Stimulated activated CD8-positive, alpha-beta memory T cell treated with anti-CD3 and anti-CD28 coated beads, Interleukin-15, amount 100 ng/mL, for 4 hours (primary cell): ENCODE measurements at regions not wholly inside any gene's neighbourhood (a gene's known extent, or its start where the extent isn't known, plus 50 kb on each side); places are given as distances from the start of the nearest gene placed in this dataset.
"Not testable (repeated sequence)": the region's sequence is repeated elsewhere in the genome, so short reads cannot be mapped to it uniquely, and the experiment has no call there.

Experiments
- DNase-seq, 2 donors: peaks; one replicate each; pipeline ENCODE4 v3.0.0-alpha.2; 2020; ENCODE audit warnings: low read depth in 2 of 2

DNA sequence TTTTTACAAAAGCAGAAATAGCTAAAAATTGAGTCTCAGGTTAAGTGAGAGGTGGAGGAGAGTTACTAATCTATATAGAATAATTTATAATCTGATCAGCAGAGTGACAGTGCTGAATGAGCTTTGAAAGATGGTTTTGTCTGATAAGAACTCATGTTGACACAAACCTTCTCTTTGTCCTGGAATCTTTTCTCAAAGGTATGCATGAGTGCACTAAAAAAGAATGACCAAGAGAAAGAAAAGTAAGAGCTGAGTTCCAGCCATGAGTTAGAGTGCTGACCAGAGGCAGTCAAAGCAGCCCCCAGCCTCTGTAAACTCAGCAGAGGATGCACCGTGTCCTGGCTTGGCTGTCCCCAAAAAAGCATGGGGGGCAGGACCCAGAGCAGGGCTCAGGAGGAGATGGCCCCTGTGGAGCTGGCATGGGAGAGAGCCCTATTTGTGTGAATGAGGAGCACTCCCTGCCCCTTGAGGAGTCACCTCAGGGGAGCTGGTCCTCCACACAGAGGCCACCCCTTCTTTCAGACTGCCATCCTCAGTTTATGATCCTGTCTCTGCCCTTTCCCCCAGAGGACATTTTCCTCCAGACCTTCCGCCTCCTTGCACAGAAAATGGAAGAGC, 129.8 kb downstream of the SEC23A start:
- no peak for DNase-seq

DNA sequence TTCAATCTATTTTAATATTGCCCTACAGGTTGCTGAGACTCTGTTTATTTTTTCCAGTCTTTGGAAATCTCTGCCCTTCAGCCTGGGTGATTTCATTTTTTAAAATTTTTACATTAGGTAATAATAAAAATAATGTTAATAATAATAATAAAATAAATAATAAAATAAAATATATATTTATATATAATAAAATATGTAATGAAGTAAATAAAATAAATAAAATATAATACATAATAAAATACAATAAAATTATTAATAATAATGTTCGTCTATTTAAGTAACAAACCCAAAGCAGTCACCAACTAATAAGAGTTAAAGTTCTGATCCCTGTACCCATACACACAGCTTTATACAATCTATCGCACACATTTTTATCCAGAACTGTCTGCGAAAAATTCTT, 130.5 kb downstream of the SEC23A start:
- DNase-seq, result no peak

GRCh38 chr14:38971258-38971921, 131.6 kb downstream of the SEC23A start:
- no peak for DNase-seq

DNA sequence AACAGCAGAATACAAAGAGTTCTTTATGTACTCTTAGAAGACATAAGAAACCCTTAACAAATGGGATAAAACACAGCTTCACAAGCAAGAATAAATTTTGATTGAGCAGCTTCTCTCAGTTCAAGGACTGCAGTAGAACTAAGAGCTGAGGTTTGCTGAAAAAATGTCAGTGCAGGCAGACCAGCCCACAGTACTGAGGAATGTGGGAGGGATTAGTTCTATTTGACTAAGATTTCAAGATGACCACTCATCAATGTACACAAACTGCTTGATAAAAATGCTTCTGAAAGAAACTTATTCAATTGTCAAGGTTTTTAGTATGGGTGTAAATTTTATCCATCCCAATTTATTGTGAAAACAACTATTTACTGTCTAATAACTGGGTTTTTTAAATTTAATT, 138.4 kb downstream of the SEC23A start:
- DNase-seq, result no peak

- DNase-seq, result no peak
These were observed 142.0 kb downstream of the SEC23A start for GRCh38 chr14:38960946-38961531.

- DNase-seq, result no peak
These were observed 144.0 kb downstream of the SEC23A start for GRCh38 chr14:38959021-38959420.

- DNase-seq, result no peak
These were observed 144.4 kb downstream of the SEC23A start for GRCh38 chr14:38958589-38958988.

GRCh38 chr14:38951451-38951850, 151.6 kb downstream of the SEC23A start:
- DNase-seq, result no peak

- no peak for DNase-seq
These were observed 152.4 kb downstream of the SEC23A start for GRCh38 chr14:38950676-38951075.

- DNase-seq, result no peak
These were observed 154.5 kb downstream of the SEC23A start for GRCh38 chr14:38948576-38948975.

DNA sequence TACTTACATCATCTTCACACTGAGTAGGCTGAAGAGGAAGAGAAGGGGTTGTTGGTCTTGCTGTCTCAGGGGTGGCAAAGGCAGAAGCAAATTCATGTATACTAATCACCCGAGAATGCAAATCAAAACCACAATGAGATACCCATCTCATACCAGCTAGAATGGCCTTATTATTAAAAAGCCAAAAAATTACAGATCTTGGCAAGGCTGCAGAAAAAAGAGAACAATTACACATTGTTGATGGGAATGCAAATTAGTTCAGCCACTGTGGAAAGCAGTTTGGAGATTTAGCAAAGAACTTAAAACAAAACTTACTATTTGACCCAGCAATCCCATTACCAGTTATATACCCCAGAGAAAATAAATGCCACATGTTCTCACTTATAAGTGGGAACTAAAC, 154.9 kb downstream of the SEC23A start:
- DNase-seq, result no peak

DNA sequence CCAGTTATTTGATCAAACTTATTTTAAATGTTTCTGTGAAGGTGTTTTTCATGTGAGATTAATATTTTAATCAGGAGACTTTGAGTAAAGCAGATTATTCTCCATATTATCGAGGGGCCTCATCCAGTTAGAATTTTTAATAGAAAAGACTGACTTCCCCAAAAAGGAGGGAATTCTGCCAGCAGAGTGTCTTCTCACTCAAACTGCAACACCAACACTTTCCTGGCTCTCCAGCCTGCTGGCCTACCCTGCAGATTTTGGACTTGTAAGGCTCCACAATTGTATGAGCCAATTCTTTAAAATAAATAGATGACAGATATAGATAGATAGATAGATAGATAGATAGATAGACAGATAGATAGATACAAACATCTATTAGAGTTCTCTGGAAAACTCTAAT, 155.7 kb downstream of the SEC23A start:
- DNase-seq, result no peak

- DNase-seq, result no peak
These were observed 158.3 kb downstream of the SEC23A start for GRCh38 chr14:38944691-38945090.

GRCh38 chr14:38941488-38941887, 161.5 kb downstream of the SEC23A start:
- DNase-seq, result no peak

DNA sequence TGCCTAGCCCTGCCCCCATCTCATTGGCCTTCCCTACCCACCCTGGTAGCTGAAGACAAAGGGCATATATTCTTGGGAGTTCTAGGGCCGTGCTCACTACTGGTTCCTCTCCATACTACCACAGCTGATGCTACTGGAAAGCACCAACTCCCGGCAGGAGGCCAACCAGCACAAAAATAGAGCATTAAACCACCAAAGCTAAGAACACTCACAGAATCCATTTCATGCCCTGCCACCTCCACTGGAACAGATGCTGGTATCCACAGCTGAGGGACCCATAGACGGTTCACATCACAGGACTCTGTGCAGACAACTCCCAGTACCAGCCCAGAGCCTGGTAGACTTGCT, 170.4 kb downstream of the SEC23A start:
- not testable (repeated sequence) for DNase-seq

GRCh38 chr14:38931969-38932652, 170.9 kb downstream of the SEC23A start:
- DNase-seq, result no peak

DNA sequence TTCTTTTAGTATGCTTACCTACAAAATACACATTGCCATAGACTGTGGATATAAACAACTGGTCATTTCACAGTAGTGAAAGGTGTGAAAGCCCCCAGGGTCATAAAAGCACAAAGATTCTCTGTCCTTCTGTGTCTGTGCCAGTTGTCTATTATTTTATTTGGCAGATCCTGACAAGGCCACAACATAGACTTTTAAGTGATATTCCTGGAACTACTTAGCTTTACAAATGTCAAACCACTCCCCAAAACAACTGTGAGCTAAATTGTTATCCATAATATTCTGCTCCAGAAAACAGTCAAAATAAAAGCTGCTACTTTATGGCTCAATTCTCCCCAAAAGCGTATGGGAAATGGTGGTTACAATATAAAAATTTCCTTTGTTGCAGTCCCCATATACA, 172.1 kb downstream of the SEC23A start:
- DNase-seq, result no peak

GRCh38 chr14:38930022-38930421, 173.0 kb downstream of the SEC23A start:
- DNase-seq, result no peak

GRCh38 chr14:38929416-38929815, 173.6 kb downstream of the SEC23A start:
- DNase-seq, result no peak

DNA sequence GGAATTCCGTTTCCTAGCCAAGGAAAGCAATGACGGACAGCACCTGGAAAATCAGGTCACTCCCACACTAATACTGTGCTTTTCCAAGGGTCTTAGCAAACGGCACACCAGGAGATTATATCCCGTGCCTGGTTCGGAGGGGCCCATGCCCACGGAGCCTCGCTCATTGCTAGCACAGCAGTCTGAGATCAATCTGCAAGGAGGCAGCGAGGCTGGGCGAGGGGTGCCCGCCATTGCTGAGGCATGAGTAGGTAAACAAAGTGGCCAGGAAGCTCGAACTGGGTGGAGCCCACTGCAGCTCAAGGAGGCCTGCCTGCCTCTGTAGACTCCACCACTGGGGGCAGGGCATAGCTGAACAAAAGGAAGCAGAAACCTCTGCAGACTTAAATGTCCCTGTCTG, 181.1 kb downstream of the SEC23A start:
- not testable (repeated sequence) for DNase-seq

DNA sequence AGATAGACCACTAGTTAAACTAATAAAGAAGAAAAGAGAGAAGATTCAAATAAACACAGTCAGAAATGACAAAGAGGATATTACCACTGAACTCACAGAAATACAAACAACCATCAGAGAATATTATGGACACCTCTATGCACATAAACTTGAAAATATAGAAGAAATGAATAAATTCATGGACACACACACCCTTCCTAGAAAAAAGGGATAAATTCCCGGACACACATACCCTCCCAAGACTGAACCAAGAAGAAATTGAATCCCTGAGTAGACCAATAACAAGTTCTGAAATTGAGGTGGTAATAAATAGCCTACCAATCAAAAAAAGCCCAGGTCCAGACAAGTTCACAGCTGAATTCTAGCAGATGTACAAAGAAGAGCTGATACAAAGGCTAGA, 187.9 kb downstream of the SEC23A start:
- DNase-seq, result no peak

GRCh38 chr14:38910092-38910491, 192.9 kb downstream of the SEC23A start:
- no peak for DNase-seq

DNA sequence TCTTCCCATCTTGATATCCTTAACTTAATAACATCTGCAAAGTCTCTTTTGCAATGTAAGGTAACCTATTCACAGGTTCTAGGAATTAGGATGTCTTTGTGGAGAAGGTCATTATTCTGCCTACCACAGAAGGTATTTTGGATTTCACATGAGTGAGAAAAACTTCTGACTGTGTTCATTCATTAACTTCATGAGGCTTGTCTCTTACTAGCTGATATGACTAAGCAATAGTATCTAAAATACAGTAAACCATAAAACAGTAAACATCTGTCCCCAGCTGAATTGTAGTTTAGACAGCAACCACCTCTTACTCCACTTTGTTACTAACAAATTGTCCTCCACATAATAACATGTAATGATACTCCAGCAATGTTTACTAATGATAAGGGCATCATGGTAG, 198.1 kb downstream of the SEC23A start:
- DNase-seq, result no peak
